Neural cell (in vitro differentiated cells): ENCODE measurements at regions not wholly inside any gene's neighbourhood (a gene's known extent, or its start where the extent isn't known, plus 50 kb on each side); places are given as distances from the start of the nearest gene placed in this dataset.

Experiments
- CTCF ChIP-seq: fragments of 450-650 bp; IDR thresholded peaks from 2 replicates; pipeline ENCODE4 v1.5.1; 2014; ENCODE audit warnings: antibody characterized with exemption, mild to moderate bottlenecking, moderate library complexity; ENCODE audit not compliant: poor library complexity, severe bottlenecking
- EP300 ChIP-seq: fragments of 450-650 bp; conservative IDR thresholded peaks from 2 replicates; pipeline ENCODE4 v1.6.1; 2014; ENCODE audit warnings: antibody characterized with exemption, mild to moderate bottlenecking, moderate library complexity; ENCODE audit not compliant: poor library complexity, severe bottlenecking
- EZH2 ChIP-seq: fragments of 200-600, 300-800 bp; shearing (Covaris generic), sonication (generic); IDR thresholded peaks from 2 replicates; pipeline ENCODE4 v1.6.1; 2014; ENCODE audit warnings: antibody characterized with exemption, low read length, borderline replicate concordance, mild to moderate bottlenecking; ENCODE audit not compliant: insufficient read depth, poor library complexity, severe bottlenecking
- MXI1 ChIP-seq: fragments of 450-650 bp; conservative IDR thresholded peaks from 2 replicates; pipeline ENCODE4 v1.6.1; 2014; ENCODE audit warnings: antibody characterized with exemption, mild to moderate bottlenecking; ENCODE audit not compliant: poor library complexity, severe bottlenecking
- POLR2AphosphoS5 ChIP-seq: IDR thresholded peaks from 2 replicates; pipeline ENCODE4 v1.6.1; 2012
- RAD21 ChIP-seq: fragments of 450-650 bp; conservative IDR thresholded peaks from 2 replicates; pipeline ENCODE4 v1.6.1; 2014; ENCODE audit warnings: antibody characterized with exemption, mild to moderate bottlenecking, moderate library complexity
- SMC3 ChIP-seq: fragments of 450-650 bp; conservative IDR thresholded peaks from 2 replicates; pipeline ENCODE4 v1.6.1; 2014; ENCODE audit warnings: antibody characterized with exemption, mild to moderate bottlenecking, moderate library complexity; ENCODE audit not compliant: poor library complexity

- TF ChIP-seq POLR2AphosphoS5: no peak
- TF ChIP-seq EP300: no peak
- no peak for TF ChIP-seq CTCF
- TF ChIP-seq RAD21: no peak
- no peak for TF ChIP-seq EZH2
- TF ChIP-seq SMC3: no peak
- no peak for TF ChIP-seq MXI1
These were observed 138.7 kb downstream of the LRIG3 start for GRCh38 chr12:58781609-58782008.
